ENCODE measurements at regions not wholly inside any gene's neighbourhood (a gene's known extent, or its start where the extent isn't known, plus 50 kb on each side); places are given as distances from the start of the nearest gene placed in this dataset.

DNA sequence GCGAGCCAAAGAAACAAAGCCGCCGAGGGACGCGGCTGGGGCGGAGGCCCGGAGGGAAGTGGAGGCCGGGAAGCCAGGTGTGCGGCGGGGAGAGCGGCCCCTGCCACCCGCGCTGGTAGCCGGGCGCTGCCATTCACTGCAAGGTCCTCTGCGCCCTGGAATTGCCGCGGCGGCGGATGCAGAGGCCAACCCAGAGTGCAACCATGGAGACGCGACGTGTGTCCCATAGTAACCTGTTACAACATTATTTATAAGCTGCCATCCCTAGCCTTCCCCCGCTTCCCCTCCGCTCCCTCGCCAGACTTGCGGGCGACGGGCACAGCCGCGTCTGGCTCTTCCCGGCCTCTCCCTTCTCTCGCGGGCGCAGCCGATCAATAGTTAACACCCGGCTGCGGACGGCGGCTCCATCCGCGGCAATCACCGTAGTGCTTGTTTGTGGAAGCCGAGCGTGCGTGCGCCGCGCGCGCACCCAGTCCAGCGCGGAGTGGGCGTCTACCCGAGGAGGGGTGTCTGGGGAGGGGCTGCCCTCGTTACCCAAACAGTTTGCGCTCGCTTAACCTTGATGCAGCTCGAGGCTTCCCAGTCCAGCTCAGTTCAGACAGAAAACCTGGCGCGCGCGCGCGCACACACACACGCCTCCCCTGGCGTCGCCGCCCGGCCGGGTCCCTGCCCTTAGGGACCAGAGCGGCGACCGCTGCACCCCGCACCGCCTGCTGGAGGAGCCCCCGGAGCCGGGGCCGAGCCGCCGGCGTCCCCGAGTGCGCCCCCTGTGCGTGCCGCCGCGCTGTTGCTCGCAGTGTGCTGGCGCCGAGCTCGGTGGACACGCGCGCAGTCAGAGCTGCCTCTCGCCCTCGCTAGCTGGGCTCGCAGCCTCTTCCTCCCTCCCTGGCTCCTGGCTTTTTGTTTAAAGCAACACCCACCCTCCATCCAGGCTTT, 165.4 kb upstream of the DPP6 start:
- DNase-seq (ENCODE audit: low spot score in 2 of 2) (peak; percentile 34 to 47), FAIRE-seq (no peak)

DNA sequence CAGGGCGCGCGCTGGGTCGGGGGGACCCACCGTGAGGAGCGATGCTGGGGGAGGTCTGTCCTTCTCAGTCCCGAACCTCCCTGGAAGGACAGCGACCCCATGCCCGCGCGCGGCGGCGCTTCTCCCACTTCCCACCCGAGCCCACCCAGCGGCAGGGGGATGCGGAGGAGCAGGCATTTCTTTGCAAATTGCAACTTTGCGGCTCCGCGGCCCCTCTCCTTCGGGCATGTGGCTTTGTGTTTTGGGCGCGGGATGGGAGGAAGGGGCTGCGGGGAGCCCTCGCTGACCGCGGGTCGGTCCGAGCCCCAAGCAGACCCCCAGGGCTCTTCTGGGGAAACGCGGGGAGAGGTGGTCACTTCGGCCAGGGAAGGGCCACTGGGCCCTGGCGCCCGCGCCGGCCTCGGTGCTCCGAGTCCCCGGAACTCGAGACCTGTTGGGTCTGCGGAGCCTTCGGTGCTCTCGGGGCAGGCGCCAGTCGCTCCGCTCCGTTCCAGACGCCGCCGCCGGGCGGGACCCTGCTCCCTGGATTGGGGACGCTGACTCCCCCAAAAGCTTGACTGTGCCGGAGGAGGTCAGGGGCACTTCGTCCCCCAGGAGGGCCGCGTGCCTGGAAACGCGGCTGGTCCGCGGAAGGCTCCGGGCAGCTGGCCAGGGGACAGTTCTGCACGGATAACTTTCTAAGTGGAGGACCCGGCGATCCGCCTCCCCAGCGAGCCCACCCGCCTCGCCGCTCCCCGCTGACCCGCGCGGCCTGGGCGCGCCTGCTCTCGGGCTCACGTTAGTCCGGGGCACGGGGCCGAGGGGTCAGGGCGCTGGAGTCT, 164.2 kb upstream of the DPP6 start:
- FAIRE-seq, result no peak
- DNase-seq (ENCODE audit: low spot score in 2 of 2), result peak in 1 of 2 donors; percentile 14

DNA sequence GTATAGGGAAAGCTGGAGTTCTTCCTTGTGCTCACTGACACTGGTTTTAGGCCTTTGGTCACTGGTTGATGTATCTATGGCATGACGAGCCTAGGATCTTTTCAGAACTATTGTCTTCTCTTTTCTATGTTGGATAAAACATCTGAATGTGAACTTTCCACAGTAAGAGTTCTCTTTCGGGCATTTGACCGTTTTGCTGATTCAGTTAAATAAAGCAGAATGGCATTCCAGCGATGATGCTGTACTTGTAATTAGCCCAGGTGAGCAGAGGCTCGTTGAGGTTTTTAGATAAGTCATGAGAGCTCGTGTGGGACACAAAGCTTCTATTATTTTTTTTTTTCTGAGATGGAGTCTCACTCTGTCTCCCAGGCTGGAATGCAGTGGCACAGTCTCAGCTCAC, 160.2 kb upstream of the DPP6 start:
- DNase-seq (ENCODE audit: low spot score in 2 of 2) (no peak), FAIRE-seq (no peak)

DNA sequence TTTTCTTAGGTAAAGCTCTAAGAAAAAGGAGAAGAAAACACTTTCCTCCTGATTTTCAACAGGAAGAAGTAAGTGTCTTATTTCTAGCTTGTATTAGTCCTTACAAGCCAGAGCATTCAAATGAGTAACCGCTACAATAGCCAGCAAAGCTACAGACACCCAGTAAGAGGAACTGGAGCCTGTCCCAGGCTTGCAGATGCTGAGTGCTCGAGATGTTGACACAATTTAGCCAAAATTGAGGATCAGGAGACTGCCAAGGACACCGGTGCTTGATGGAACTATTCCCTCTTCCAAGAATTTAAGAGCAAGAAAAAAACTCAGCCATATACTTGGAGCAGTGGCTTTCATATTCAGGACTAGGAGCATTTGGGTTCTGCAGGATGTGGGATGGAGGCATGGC, 149.3 kb upstream of the DPP6 start:
- FAIRE-seq (no peak), DNase-seq (ENCODE audit: low spot score in 2 of 2) (no peak)

DNA sequence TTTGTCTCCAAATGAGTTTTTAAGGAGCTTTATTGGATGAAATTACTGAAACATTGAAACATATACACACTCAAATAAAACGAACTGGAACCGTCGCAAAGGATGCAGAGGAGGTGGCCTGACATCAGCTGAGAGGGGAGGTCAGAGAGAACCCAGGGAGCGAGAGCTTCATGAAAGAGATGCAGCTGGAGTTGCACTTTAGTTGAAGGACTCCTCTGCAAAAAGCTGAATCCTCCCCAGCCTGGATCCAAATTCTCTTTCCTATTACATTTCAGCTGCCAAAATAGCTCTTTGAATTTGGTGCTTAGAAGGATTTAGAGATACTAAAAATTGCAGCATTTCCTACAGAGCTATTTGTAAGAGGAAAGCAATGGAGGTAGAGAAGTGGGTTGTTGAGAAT, 140.0 kb upstream of the DPP6 start:
- DNase-seq (ENCODE audit: low spot score in 2 of 2), result no peak
- FAIRE-seq, result no peak

DNA sequence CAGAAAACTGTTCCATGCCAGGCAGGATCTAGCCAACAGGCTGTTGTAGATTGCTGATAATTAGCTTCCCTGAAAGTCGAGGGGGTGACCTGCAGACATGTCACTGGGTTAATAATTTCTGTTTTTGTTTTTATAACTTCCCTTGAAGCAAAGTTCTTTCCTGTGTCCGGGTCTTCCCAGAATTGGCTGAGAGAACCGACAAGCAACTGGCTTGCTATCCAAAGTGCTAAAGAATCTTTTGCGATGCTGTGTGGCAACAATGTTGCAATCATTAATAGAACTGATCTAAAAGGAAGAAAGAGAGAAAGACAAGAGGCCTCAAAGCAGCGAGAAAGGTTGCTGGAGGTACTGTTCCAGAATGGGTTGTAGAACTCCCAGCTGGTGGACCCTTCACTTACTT, 132.1 kb upstream of the DPP6 start:
- DNase-seq (ENCODE audit: low spot score in 2 of 2), result no peak
- no peak for FAIRE-seq

DNA sequence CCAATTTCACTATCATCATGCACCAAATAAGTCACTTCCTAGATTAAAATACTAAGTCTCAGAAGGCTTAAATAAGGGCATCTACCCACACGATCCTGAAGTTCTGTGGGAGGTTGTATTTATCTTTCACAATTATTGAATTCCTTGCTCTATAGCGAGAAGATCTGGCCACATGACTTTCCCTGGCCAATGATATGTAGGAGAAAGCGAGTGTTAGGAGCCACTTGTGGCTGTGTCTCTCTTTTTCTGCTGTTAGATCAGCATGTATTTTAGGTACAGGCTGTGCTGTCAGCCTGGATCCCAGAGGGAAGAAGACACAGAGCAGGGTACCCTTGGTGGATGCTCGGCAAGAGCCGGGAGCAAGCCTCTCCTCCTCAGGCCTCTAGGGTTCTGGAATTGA, 131.3 kb upstream of the DPP6 start:
- no peak for DNase-seq (ENCODE audit: low spot score in 2 of 2)
- FAIRE-seq, result no peak

DNA sequence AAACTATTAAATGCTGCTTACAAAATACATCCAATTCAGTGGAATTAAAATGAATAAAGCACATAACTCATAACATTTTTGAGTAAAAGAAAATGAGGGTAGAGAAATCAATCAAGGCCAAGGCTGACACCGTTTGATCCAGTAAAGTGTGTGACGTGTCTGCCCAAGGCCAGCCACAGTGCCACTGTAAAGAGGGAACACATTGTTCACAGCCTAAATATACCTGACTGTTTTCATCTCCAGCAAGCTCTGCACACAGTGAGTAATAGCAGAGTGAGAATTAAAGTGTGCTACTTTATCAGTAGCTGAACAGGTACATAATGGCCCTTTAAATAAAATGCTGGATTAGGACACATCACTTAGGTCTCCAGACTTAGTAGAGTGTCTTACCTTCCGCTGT, 130.8 kb upstream of the DPP6 start:
- DNase-seq (ENCODE audit: low spot score in 2 of 2), result no peak
- FAIRE-seq, result no peak

DNA sequence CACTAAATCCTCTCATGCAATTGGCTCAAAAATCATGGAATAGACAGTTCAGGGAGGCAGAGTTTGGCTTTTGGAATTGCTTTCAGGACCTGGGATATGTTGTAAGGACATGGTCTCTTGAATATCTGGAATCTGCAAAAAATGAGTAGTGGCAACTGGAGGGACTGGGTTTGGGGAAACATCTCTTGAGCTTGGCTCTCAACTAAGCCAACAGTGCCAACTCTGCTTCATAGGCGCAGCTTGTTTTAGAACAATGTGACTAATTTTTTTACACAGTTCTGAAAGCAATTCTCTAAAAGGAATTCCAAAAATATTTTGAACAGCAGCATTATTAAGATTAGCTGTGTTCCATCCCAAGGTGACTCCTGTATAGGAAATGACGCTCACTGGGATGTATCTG, 121.5 kb upstream of the DPP6 start:
- DNase-seq (ENCODE audit: low spot score in 2 of 2) (no peak), FAIRE-seq (no peak)

DNA sequence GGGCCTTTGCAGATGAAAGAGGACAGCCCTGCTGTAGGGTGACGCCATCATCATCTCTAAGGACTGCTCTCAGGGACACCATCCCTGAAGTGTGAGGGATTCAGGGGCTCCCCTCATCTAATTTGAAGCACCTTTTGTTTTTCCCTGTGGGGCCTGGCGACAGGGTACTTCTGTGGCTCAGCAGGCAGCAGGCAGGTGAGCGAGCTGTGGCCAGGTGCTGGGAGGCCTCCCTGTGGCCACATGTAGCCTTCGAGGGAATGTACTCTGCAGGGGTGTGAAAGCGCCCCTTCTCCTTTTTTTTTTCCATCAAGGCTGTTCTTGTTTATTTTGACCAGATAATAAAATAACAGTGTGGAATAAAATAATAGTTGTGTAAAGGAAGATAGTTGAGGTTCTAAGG, 118.2 kb upstream of the DPP6 start:
- no peak for DNase-seq (ENCODE audit: low spot score in 2 of 2)
- no peak for FAIRE-seq

DNA sequence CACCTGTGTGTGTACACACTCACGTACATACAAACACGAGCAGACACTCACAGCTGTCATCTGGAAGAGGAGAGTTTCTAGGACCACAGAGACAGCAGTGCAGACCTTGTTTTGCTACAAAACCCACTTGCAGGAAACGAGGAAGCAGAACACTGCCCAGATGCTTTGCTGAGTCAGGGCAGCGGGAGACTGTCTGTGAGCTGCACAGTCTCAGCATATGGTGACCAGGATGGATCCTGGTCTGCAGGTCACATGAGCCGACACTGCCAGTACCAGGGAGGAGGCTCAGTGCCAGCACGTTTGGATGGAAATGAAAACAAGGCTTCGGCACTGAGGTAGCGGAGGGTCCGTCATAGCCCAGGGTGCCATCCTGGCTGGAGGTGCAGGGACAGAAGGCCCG, 117.6 kb upstream of the DPP6 start:
- FAIRE-seq (no peak), DNase-seq (ENCODE audit: low spot score in 2 of 2) (no peak)

DNA sequence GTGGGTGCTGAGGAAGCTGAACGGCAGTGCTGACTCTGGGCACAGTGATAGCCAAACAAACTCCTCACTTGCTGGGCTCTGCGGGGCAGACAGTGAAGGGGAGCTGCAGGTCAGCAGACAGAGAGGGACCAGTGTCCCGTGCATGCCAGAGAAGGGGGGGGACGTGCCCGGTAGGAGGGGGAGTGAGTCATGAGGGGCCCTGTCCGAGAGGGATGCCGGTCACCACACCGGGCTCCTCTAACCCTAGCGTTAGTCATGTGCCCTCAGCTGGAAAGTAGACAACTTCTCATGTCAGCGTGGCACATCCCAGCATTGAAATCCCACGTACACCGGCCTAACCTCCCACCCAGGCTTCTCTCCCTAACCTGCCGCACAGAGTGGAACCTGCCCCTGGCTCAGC, 117.1 kb upstream of the DPP6 start:
- FAIRE-seq (no peak), DNase-seq (ENCODE audit: low spot score in 2 of 2) (no peak)

DNA sequence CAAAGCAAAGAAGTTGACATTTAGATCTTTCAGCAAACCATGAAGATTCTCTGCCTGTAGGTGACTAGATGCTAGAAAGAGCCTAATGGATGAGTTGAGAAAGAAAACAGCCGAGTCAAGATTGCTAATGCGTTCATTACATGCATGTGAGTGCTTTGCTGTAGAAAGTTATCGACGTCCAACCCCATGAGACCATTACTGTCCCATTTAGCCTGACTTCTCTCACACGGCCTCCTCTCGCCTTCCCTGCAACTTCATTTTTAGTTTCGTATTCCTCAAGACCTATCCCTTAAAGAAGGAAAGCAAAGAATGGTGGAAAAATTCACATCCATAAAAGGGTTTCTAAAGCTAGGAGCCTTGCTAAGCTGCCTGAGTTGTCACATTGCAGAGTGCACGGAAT, 113.7 kb upstream of the DPP6 start:
- FAIRE-seq (no peak), DNase-seq (ENCODE audit: low spot score in 2 of 2) (no peak)

DNA sequence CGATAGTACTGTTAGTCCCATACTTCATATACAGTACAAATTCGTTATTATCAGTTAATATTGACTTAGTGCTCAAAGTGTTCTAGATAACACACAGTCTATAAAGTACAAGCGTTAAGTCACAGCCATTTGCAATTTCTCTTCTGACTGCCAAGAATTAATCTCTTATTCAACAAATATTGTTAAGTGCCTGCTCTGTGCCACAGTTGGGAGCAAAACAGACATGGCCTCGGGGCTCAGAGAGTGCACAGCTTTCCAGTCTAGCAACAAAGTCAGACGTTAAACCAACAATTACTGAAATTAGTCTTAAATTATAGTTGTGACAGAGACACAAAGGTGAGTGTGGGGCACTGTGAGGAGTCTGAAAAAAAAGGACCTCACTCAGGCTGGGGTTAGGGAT, 113.0 kb upstream of the DPP6 start:
- DNase-seq (ENCODE audit: low spot score in 2 of 2) (no peak), FAIRE-seq (no peak)

DNA sequence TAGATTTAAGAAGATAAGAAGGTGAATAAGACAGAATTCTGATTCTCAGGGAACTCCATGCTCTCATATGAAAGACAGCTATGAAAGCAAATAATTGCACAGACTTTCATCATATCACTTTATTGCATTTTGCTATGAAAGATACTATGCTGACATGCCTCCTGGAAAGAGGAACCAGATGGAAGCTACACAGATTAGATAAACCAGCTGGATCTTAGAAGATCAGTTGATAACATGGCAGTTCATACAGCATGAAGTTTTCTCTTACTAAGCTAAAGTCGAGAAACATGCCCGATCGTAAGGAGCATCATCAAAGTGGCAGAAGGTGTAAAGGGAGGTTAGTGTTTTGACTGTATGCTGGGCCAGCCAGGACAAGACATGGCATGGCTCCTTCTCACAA, 112.5 kb upstream of the DPP6 start:
- DNase-seq (ENCODE audit: low spot score in 2 of 2) (no peak), FAIRE-seq (no peak)

DNA sequence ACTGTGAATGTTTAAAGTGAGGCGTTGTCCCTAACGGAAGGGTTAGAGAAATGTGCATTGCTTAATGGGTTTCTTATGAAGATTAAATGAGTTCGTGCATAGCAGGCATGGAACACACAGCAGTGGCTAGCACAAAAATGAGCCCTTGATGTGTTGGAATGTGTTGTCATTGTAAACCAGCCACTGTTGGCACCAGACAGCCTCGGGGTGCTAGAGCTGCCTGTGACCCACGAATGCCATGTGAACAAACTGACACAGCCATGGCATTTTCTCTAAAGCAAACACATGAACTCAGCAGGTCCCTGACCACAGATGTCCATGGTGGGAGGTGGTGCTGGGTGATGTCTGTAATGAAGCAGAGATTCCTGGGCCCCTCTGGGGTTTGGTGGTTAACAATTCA, 111.1 kb upstream of the DPP6 start:
- DNase-seq (ENCODE audit: low spot score in 2 of 2), result no peak
- FAIRE-seq, result no peak

DNA sequence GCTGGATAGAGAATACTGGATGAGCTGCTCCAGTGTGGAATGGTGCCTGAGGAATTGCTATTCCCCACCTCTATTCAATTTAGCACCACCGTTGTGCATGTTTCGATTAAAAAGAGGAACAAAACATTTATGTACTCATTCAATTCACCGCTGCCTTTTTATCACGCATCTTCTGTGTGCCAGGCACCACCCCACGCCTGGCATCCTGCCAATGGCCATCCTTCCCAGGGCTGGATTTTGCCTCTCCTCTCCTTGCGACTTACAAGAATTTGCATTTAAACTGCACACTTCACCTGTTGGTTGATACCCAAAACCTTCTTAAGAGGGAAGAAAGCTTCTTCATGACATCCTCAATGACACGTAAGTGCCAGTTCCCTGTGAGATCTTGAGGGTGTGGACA, 110.2 kb upstream of the DPP6 start:
- FAIRE-seq, result no peak
- DNase-seq (ENCODE audit: low spot score in 2 of 2), result no peak

DNA sequence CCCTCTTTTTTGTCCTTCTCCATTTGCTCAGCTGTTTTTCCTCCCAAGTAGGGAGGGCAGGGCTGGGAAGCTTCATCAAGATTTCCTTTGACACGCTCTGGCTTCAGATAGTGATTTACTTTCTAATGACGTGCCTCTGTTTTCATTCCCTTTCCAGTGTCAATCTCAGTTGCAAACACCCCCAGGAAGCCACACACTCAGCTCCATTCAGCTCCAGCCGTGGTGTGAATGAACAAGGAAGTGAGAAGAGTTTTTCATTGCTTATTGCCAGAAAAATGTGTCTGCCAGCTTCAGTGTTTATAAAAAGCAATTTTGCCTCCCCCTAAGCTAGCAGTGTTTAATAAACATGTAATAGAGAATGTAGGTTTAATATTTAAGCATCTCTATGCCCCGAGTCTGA, 108.7 kb upstream of the DPP6 start:
- DNase-seq (ENCODE audit: low spot score in 2 of 2), result peak in 1 of 2 donors; percentile 19
- FAIRE-seq, result no peak

DNA sequence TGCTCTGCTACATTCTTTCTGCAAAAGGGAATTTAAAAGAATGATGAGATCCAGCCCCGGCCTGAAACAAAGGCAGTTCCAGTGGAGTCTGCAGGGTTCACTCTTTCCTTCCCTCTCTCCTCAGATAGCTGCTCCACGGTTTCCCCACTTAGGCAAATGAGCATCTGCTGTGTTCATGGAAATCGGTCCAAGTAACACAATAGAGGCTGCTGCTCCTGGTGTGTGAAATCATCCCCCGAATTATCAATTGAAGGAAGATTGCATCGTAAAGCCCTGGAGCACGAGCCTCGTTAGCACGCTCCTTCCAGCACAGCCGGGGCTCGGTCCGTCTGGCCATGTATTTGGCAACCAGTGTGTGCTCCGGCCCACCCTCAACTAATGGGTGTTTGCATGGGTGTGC, 108.3 kb upstream of the DPP6 start:
- DNase-seq (ENCODE audit: low spot score in 2 of 2) (peak in 1 of 2 donors; percentile 15), FAIRE-seq (no peak)

DNA sequence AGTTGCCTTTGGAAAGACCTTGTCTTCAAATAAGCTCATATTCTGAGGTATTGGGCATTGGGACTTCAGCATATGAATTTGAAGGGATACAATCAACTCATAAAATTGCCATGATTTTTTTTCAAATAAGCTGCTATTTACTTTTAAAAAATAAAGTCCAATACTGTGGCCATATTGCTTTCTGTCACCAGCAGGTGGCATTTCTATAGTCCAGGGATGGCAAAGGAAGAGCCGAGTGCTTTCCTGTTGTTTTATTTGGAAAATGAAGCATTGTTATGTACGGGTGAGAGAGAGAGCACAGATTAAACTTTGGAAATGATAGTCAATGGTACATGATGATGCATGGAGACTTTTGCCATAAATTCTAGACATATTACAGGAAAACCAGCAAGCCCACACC, 104.1 kb upstream of the DPP6 start:
- FAIRE-seq (no peak), DNase-seq (ENCODE audit: low spot score in 2 of 2) (no peak)

DNA sequence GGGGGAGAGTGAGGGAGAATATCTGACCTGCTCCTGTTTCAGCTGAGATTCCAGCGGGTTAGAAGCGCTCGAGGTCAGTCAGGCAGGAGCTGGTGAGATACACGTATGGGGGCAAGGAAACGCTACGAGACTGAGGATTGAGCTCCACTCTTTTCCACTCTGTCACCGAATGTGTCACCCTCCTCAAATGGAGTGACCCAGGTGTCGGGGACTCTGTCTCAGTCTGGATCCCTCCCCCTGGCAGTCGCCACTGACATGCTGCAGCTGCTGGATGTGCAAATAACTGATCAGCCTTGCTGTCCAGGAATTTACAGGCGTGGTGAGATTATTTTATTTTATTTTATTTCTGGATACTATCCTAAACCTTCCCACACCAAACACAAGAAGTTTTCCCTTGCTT, 100.9 kb upstream of the DPP6 start:
- DNase-seq (ENCODE audit: low spot score in 2 of 2), result no peak
- FAIRE-seq, result no peak

DNA sequence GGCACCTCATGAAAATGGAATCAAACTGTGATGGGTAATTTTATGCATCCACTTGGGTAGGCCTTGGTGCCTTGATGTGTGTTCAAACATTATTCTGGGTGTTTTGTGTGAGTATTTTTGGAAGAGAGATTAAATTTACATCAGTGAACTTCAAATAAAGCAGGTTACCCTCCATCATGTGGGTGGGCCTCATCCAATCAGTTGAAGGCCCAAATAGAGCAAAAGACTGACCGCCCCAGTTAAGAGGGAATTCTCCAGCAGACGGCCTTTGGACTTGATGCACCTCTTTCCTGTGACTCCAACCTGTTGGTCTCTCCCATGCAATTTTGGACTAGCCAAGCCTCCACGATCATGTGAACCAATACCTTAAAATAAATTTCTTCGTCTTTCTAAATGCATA, 97.7 kb upstream of the DPP6 start:
- DNase-seq (ENCODE audit: low spot score in 2 of 2) (no peak), FAIRE-seq (no peak)

Data from frontal cortex (tissue), 3 donors.